GM12892 (cell line): ENCODE measurements at regions not wholly inside any gene's neighbourhood (a gene's known extent, or its start where the extent isn't known, plus 50 kb on each side); places are given as distances from the start of the nearest gene placed in this dataset.

Experiments used
- POLR2A ChIP-seq: IDR thresholded peaks from 2 replicates; pipeline ENCODE4 v1.6.1; 2011; ENCODE audit warnings: low read depth, low read length, control low read depth
- POLR2AphosphoS5 ChIP-seq: IDR thresholded peaks from 2 replicates; pipeline ENCODE4 v1.6.1; 2011; ENCODE audit warnings: low read depth, low read length, control low read depth

- no peak for TF ChIP-seq POLR2AphosphoS5
- TF ChIP-seq POLR2A, result no peak
These were observed 597.9 kb downstream of the COL12A1 start for GRCh38 chr6:74607934-74608333.
